ENCODE measurements at regions not wholly inside any gene's neighbourhood (a gene's known extent, or its start where the extent isn't known, plus 50 kb on each side); places are given as distances from the start of the nearest gene placed in this dataset.

DNA sequence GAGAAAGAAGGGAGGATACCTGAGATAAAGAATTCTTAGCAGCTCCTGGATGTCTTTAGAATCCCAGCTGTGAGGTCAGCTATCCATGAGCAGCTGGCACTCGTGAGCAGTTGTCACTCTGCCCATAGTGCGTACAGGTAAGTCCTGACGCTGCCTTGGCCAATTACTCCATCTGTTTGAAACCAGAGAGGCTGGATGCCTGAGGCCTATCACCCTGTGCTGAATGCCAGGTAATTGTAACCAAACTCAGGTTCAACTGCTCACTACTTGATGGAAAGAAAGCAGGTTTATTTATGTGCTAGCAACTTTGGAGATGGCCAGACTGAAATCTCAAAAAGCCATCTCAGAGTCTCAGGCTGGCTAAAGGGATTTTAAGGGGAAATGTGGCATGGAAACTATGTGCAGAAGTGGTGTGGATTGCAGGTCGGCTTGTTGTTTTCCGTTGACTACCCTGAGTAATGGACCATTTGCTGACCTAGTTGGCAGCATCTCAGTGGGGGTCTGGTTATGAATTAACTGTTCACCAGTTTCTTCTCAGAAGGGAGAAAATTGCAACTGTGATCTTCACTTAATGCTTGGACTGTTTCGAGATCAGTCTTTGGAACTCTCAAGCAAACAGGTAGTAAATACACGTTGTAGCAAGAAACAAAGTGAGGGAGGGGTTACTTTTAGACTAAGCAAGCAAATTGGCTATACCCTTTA lies 1614.0 kb upstream of the PCDH10 start:
- DNase-seq (ENCODE audit: insufficient read length, low spot score, missing footprints), result no peak
- Histone ChIP-seq H3K79me2 (ENCODE audit: insufficient read depth, low read length) (no peaks in the 10 kb centered on the region), H3K9me3 (ENCODE audit: low read depth, low read length) (no peaks in the 10 kb centered on the region), H2AFZ (ENCODE audit: low read length) (no peak overlapping the region), H3K27me3 (ENCODE audit: insufficient read depth, low read length) (no peaks in the 10 kb centered on the region), H4K20me1 (ENCODE audit: insufficient read depth, low read length) (no peaks in the 10 kb centered on the region), H3K27ac (ENCODE audit: low read depth, low read length) (no peak overlapping the region), H3K4me2 (ENCODE audit: insufficient read depth, low read length) (no peak overlapping the region), H3K4me3 (ENCODE audit: insufficient read depth, low read length) (no peak overlapping the region), H3K36me3 (ENCODE audit: insufficient read depth, low read length) (no peaks in the 10 kb centered on the region), H3K4me1 (ENCODE audit: insufficient read depth, low read length) (no peaks in the 10 kb centered on the region)
- TF ChIP-seq, protein P1, sequence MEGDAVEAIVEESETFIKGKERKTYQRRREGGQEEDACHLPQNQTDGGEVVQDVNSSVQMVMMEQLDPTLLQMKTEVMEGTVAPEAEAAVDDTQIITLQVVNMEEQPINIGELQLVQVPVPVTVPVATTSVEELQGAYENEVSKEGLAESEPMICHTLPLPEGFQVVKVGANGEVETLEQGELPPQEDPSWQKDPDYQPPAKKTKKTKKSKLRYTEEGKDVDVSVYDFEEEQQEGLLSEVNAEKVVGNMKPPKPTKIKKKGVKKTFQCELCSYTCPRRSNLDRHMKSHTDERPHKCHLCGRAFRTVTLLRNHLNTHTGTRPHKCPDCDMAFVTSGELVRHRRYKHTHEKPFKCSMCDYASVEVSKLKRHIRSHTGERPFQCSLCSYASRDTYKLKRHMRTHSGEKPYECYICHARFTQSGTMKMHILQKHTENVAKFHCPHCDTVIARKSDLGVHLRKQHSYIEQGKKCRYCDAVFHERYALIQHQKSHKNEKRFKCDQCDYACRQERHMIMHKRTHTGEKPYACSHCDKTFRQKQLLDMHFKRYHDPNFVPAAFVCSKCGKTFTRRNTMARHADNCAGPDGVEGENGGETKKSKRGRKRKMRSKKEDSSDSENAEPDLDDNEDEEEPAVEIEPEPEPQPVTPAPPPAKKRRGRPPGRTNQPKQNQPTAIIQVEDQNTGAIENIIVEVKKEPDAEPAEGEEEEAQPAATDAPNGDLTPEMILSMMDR (IDR thresholded peaks at IDR 0.05; ENCODE audit: extremely low read depth, low read depth, low read length), result no peak

- Histone ChIP-seq H3K79me2 (ENCODE audit: insufficient read depth, low read length) (no peaks in the 10 kb centered on the region), H3K27me3 (ENCODE audit: insufficient read depth, low read length) (no peaks in the 10 kb centered on the region), H3K9me3 (ENCODE audit: low read depth, low read length) (no peaks in the 10 kb centered on the region), H4K20me1 (ENCODE audit: insufficient read depth, low read length) (no peaks in the 10 kb centered on the region), H3K27ac (ENCODE audit: low read depth, low read length) (no peak overlapping the region), H3K36me3 (ENCODE audit: insufficient read depth, low read length) (no peaks in the 10 kb centered on the region), H3K4me2 (ENCODE audit: insufficient read depth, low read length) (no peak overlapping the region), H3K4me3 (ENCODE audit: insufficient read depth, low read length) (no peak overlapping the region), H2AFZ (ENCODE audit: low read length) (no peak overlapping the region), H3K4me1 (ENCODE audit: insufficient read depth, low read length) (no peaks in the 10 kb centered on the region)
- no peak for DNase-seq (ENCODE audit: insufficient read length, low spot score, missing footprints)
- TF ChIP-seq, protein P1 (IDR thresholded peaks at IDR 0.05; ENCODE audit: extremely low read depth, low read depth, low read length), result no peak
These were observed 1608.8 kb upstream of the PCDH10 start for GRCh38 chr4:131540256-131540655.

DNA sequence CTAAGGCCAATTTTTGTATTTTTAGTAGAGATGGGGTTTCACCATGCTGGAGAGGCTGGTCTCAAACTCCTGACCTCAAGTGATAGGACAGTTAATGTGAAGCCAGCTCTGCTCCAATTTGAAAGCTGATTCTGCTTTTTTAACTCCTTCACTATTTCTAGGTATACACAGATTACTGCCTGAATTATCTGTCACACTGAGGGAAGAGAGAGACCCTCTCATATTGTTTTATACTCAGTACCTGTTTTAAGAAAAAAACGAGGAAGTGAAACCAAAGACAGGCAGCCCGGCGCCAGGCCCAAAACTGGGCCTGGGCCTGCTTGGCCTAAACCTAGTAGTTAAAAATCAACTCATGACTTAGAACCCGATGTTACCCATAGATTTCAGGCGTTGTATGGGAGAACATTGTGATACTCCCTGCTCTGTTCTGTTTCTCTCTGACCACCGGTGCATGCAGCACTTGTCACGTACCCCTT lies 1601.5 kb upstream of the PCDH10 start:
- DNase-seq (ENCODE audit: insufficient read length, low spot score, missing footprints), result no peak
- Histone ChIP-seq H3K27me3 (ENCODE audit: insufficient read depth, low read length) (no peaks in the 10 kb centered on the region), H3K4me1 (ENCODE audit: insufficient read depth, low read length) (no peaks in the 10 kb centered on the region), H3K4me2 (ENCODE audit: insufficient read depth, low read length) (no peak overlapping the region), H2AFZ (ENCODE audit: low read length) (no peak overlapping the region), H3K79me2 (ENCODE audit: insufficient read depth, low read length) (no peaks in the 10 kb centered on the region), H3K27ac (ENCODE audit: low read depth, low read length) (no peak overlapping the region), H3K4me3 (ENCODE audit: insufficient read depth, low read length) (no peak overlapping the region), H4K20me1 (ENCODE audit: insufficient read depth, low read length) (no peaks in the 10 kb centered on the region), H3K36me3 (ENCODE audit: insufficient read depth, low read length) (no peaks in the 10 kb centered on the region), H3K9me3 (ENCODE audit: low read depth, low read length) (no peaks in the 10 kb centered on the region)
- TF ChIP-seq, protein P1 (IDR thresholded peaks at IDR 0.05; ENCODE audit: extremely low read depth, low read depth, low read length), result no peak

DNA sequence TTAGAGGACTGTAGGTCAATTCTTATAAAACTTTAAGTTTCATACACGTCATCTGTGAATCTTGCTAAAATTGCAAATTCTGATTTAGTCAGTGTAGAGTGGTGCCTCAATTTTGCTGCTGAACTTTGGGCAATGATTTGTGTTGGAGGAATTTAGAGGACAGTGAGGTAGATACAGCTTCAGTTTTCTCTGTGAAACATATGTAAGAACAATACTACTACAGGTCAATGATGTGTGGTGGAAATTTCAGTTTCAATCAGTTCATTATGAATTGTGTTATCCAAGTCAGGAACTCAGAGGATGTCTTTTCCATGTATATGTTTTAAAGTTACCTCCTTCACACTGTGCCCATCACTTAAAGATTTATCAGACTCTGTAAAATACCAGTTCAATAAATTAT lies 1597.8 kb upstream of the PCDH10 start:
- no peaks in the 10 kb centered on the region for H4K20me1 ChIP-seq (ENCODE audit: insufficient read depth, low read length)
- DNase-seq (ENCODE audit: insufficient read length, low spot score, missing footprints), result no peak
- no peak overlapping the region for H3K4me3 ChIP-seq (ENCODE audit: insufficient read depth, low read length)
- H3K27ac ChIP-seq (ENCODE audit: low read depth, low read length), result no peak overlapping the region
- no peak overlapping the region for H2AFZ ChIP-seq (ENCODE audit: low read length)
- TF ChIP-seq, protein P1 (IDR thresholded peaks at IDR 0.05; ENCODE audit: extremely low read depth, low read depth, low read length), result no peak
- no peaks in the 10 kb centered on the region for H3K79me2 ChIP-seq (ENCODE audit: insufficient read depth, low read length)
- no peak overlapping the region for H3K4me2 ChIP-seq (ENCODE audit: insufficient read depth, low read length)
- H3K27me3 ChIP-seq (ENCODE audit: insufficient read depth, low read length), result no peaks in the 10 kb centered on the region
- no peaks in the 10 kb centered on the region for H3K9me3 ChIP-seq (ENCODE audit: low read depth, low read length)
- no peaks in the 10 kb centered on the region for H3K4me1 ChIP-seq (ENCODE audit: insufficient read depth, low read length)
- H3K36me3 ChIP-seq (ENCODE audit: insufficient read depth, low read length), result no peaks in the 10 kb centered on the region
